ENCODE measurements at regions not wholly inside any gene's neighbourhood (a gene's known extent, or its start where the extent isn't known, plus 50 kb on each side); places are given as distances from the start of the nearest gene placed in this dataset.

DNA sequence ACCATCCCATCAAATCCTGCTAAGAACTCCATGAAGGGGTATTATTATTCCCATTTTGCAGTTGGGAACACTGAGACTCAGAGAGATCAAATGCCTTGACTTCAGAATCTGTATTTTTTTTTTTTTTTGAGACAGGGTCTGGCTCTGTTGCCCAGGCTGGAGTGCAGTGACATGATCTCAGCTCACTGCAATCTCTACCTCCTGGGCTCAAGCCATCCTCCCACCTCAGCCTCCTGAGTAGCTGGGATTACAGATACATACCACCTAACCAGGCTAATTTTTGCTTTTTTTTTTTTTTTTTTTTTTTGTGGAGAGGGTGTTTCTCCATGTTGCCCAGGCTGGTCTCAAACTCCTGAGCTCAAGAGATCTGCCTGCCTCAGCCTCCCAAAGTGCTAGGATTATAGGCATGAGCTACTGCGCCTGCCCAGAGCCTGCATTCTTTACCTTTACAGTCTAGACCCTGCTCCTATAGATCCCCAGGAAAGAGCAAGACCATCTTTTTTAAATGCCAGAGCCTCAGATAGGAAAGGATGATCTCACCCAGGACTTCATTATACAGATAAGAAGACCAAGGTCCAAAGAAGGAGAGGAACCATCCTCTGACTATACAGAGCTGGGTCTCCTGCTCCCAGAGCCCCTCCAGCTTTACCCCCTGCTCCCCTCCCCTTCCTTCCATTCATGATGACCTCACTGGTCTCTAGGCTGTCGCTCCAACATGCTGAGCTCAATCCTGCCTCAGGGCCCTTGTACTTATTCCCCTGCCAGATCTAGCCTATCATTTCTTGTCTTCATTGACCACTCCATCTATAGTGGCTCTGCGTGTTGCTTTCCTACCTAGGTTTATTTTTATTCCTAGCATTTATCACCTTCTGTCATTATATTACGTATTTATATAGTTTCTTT lies 138.6 kb downstream of the CEBPB start:
- no peak for DNase-seq
- Histone ChIP-seq H3K9me3 (no peaks in the 10 kb centered on the region), H3K27ac (no peak overlapping the region), H3K27me3 (no peaks in the 10 kb centered on the region), H3K36me3 (no peaks in the 10 kb centered on the region), H3K4me1 (peaks cover 0 to 17% (median 7%) of the 10 kb centered on the region in 4 donors), H3K4me3 (no peak overlapping the region)
- WGBS (ENCODE audit: insufficient coverage, low coverage, low lambda C conversion rate, missing lambda C conversion rate), result 95% methylated on average over 4 of the region's 4 CpGs
- intact Hi-C loops (cut with DNase I), result no loop called here
- no peak for ATAC-seq
- TF ChIP-seq, protein P1, sequence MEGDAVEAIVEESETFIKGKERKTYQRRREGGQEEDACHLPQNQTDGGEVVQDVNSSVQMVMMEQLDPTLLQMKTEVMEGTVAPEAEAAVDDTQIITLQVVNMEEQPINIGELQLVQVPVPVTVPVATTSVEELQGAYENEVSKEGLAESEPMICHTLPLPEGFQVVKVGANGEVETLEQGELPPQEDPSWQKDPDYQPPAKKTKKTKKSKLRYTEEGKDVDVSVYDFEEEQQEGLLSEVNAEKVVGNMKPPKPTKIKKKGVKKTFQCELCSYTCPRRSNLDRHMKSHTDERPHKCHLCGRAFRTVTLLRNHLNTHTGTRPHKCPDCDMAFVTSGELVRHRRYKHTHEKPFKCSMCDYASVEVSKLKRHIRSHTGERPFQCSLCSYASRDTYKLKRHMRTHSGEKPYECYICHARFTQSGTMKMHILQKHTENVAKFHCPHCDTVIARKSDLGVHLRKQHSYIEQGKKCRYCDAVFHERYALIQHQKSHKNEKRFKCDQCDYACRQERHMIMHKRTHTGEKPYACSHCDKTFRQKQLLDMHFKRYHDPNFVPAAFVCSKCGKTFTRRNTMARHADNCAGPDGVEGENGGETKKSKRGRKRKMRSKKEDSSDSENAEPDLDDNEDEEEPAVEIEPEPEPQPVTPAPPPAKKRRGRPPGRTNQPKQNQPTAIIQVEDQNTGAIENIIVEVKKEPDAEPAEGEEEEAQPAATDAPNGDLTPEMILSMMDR (IDR thresholded peaks at IDR 0.05), result no peak
- no peak for TF ChIP-seq POLR2A (IDR thresholded peaks at IDR 0.05)

DNA sequence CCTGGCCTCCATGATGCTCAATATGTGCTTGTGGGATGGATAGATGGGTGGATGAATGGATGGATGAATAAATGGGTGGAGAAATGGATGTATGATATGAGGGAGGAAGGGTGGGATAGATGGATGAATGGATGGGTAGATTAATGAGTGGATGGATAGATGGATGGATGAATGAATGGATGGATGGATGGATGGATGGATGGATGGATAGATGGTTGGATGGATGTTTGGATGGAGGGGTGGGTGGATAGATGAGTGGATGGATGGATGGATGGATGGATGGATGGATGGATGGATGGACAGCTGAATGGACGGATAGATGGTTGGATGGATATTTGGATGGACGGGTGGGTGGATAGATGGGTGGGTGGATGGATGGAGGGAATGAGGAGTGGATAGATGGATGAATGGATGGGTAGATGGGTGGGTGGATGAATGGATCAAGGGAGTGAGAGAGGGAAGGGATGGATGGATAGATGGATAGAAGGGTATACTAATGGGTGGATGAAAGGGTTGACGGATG lies 139.4 kb downstream of the CEBPB start:
- H3K4me1 ChIP-seq, result peaks cover 0 to 17% (median 7%) of the 10 kb centered on the region in 4 donors
- H3K4me3 ChIP-seq, result no peak overlapping the region
- intact Hi-C loops (cut with DNase I), result no loop called here
- no peaks in the 10 kb centered on the region for H3K27me3 ChIP-seq
- ATAC-seq (no peak), DNase-seq (no peak)
- no peak overlapping the region for H3K27ac ChIP-seq
- WGBS (ENCODE audit: insufficient coverage, low coverage, low lambda C conversion rate, missing lambda C conversion rate), result 77% methylated on average over 3 of the region's 3 CpGs
- TF ChIP-seq POLR2A (IDR thresholded peaks at IDR 0.05), result no peak
- TF ChIP-seq, protein P1 (IDR thresholded peaks at IDR 0.05), result no peak
- H3K9me3 ChIP-seq, result no peaks in the 10 kb centered on the region
- H3K36me3 ChIP-seq, result no peaks in the 10 kb centered on the region

DNA sequence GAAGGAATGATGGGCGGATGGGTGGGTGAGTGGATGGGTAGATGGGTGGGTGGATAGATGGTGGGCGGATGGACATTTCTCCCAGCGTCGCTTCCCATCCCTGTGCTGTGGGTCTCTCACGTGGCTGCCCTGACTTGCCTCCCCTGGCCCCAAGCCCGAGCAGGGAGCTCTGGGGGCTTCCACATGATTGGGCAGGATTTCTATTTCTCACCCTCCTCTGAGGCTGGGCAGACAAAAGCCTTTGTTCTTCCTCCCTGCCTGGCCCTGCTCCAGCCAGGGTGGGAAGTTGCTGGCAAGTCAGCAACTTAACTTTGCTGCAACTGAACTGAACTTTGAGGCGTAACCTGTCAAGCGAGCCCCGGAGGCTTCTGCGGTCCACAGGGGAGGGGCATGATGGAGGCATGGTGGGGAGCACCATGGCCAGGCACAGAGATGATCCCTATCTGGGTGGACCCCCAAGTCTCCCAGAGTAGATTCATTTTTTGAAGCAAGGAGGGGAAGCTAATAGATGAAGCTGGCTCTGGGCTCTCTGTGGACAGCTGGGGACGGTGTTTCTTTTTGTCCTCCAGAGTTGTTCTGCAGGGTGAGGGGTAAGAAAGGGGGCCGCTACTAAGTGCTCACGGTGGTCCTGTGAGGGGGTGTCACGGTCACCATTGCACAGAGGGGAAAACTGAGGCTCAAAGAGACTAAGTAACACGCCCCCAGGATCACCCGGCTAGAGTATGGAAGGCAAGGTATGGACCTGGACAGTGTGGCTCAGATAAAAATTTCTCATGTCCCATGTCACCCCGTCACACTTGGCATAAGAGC lies 140.1 kb downstream of the CEBPB start:
- intact Hi-C loops (cut with DNase I), result no loop called here
- no peak overlapping the region for H3K27ac ChIP-seq
- DNase-seq (no peak), ATAC-seq (peak in 1 of 4 donors; percentile 16)
- H3K4me1 ChIP-seq, result peaks cover 0 to 17% (median 7%) of the 10 kb centered on the region in 4 donors
- no peak overlapping the region for H3K4me3 ChIP-seq
- H3K9me3 ChIP-seq, result no peaks in the 10 kb centered on the region
- WGBS (ENCODE audit: insufficient coverage, low coverage, low lambda C conversion rate, missing lambda C conversion rate), result 73% methylated on average over 5 of the region's 17 CpGs
- no peaks in the 10 kb centered on the region for H3K36me3 ChIP-seq
- H3K27me3 ChIP-seq, result no peaks in the 10 kb centered on the region
- TF ChIP-seq, protein P1 (IDR thresholded peaks at IDR 0.05), result no peak
- no peak for TF ChIP-seq POLR2A (IDR thresholded peaks at IDR 0.05)

DNA sequence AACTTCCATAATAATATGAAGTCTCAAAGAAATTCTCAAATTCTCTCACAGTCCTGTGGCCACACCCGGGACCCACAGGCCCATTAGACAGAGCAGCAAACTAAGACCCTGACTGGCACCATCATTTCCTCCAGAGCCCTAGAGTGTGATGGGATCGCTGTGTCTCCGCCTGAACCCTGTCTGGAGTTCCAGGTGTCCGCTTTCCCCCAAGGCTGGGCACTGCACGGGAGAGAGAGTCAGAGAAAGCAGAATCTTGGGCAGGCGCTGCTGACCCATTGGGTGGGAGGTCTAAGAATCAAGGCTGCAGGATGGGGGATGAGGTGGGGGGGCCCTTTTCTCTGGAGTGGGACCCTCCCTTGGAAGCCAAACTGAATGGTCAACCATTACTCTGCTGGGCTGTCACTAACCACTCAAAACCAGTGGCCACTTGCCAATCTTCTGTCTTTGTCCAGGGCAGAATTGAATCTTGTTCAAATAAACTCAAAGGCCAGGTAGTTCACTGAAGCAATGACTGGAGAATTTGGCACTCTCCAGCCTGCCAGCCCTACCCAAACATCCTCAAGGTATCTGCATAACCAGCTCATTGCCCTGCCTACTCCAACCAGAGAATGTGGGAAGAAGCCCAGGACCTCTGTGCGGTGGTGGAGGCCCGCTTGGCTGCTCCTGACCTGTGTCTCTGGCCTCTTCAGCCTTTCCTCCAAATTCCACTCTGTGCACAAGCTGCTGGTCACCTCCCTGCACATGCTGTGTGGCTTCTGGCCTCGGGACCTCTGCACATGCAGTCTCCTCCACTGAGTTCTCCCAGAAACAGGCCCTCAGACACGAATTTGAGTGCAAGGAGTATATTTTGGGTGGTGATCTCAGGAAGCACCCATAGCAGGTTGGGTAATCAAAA lies 141.1 kb downstream of the CEBPB start:
- ATAC-seq, result peak; percentile 76 to 89 (median 82)
- DNase-seq, result peak in 1 of 3 donors; percentile 70

More for the DNA sequence above, 141.1 kb downstream of the CEBPB start:
- Histone ChIP-seq H3K27ac (no peak overlapping the region), H3K9me3 (no peaks in the 10 kb centered on the region), H3K36me3 (no peaks in the 10 kb centered on the region), H3K4me3 (no peak overlapping the region), H3K4me1 (peaks cover 0 to 17% (median 7%) of the 10 kb centered on the region in 4 donors), H3K27me3 (no peaks in the 10 kb centered on the region)
- intact Hi-C loops (cut with DNase I), result no loop called here
- no peak for TF ChIP-seq POLR2A (IDR thresholded peaks at IDR 0.05)
- TF ChIP-seq, protein P1 (IDR thresholded peaks at IDR 0.05), result no peak
- 65% methylated on average over 5 of the region's 10 CpGs for WGBS (ENCODE audit: insufficient coverage, low coverage, low lambda C conversion rate, missing lambda C conversion rate)

Measured in right lobe of liver (tissue), 6 donors.